Endodermal cell (in vitro differentiated cells): ENCODE measurements at regions not wholly inside any gene's neighbourhood (a gene's known extent, or its start where the extent isn't known, plus 50 kb on each side); places are given as distances from the start of the nearest gene placed in this dataset.

Experiments
- DNase-seq: peaks from one replicate; pipeline ENCODE4 v3.0.0-alpha.2; 2017
- H3K27ac ChIP-seq: 2 replicates; pipeline ENCODE4 v1.5.1; 2013; ENCODE audit warnings: mild to moderate bottlenecking, low read depth, low read length, moderate library complexity
- H3K27me3 ChIP-seq: 2 replicates; pipeline ENCODE4 v1.6.1; 2013; ENCODE audit warnings: mild to moderate bottlenecking, low read length, moderate library complexity; ENCODE audit not compliant: insufficient read depth, control insufficient read depth, poor library complexity, severe bottlenecking
- H3K36me3 ChIP-seq: 2 replicates; pipeline ENCODE4 v1.7.0; 2013; ENCODE audit warnings: mild to moderate bottlenecking, low read length, moderate library complexity; ENCODE audit not compliant: control insufficient read depth, insufficient read depth
- H3K4me1 ChIP-seq: one replicate; pipeline ENCODE4 v1.7.0; 2013; ENCODE audit warnings: low read length; ENCODE audit not compliant: control insufficient read depth, insufficient read depth
- H3K4me3 ChIP-seq: 2 replicates; pipeline ENCODE4 v1.5.1; 2013; ENCODE audit warnings: mild to moderate bottlenecking, low read length, moderate library complexity
- H3K9ac ChIP-seq: 2 replicates; pipeline ENCODE4 v1.6.1; 2013; ENCODE audit warnings: mild to moderate bottlenecking, low read length, moderate library complexity; ENCODE audit not compliant: poor library complexity, severe bottlenecking; ENCODE audit errors: extremely low read depth
- H3K9me3 ChIP-seq: 2 replicates; pipeline ENCODE4 v1.6.1; 2013; ENCODE audit warnings: mild to moderate bottlenecking, low read length, moderate library complexity; ENCODE audit not compliant: control insufficient read depth
- H3K27ac Mint-ChIP-seq: 2 replicates; pipeline ENCODE4 v1.8.0; 2020; ENCODE audit warnings: mixed read lengths
- H3K27me3 Mint-ChIP-seq: 2 replicates; pipeline ENCODE4 v1.8.0; 2021; ENCODE audit warnings: mild to moderate bottlenecking, mixed read lengths; ENCODE audit not compliant: insufficient read depth
- H3K36me3 Mint-ChIP-seq: 2 replicates; pipeline ENCODE4 v1.8.0; 2020; ENCODE audit warnings: low read depth, mixed read lengths
- H3K4me1 Mint-ChIP-seq: 2 replicates; pipeline ENCODE4 v1.8.0; 2020; ENCODE audit warnings: mixed read lengths
- H3K4me3 Mint-ChIP-seq: 2 replicates; pipeline ENCODE4 v1.8.0; 2020; ENCODE audit warnings: mild to moderate bottlenecking, moderate library complexity, mixed read lengths
- H3K9me3 Mint-ChIP-seq: 2 replicates; pipeline ENCODE4 v1.8.0; 2020; ENCODE audit warnings: mild to moderate bottlenecking, mixed read lengths
- WGBS, 2 experiments: methylation state at CpG; one replicate each; pipeline versions ENCODE4 v1.1.5 to v1.1.7; 2013; ENCODE audit warnings: missing lambda C conversion rate in 2 of 2, mixed read lengths in 1 of 2; ENCODE audit not compliant: insufficient coverage in 1 of 2, insufficient read length in 1 of 2; 5-methylcytosine and 5-hydroxymethylcytosine counted together
- TF ChIP-seq, protein P1 (sequence below): fragments of 200-600 bp; sonication (generic); conservative IDR thresholded peaks from 2 replicates; pipeline ENCODE4 v1.5.0; 2021; ENCODE audit warnings: antibody characterized with exemption, mild to moderate bottlenecking

DNA sequence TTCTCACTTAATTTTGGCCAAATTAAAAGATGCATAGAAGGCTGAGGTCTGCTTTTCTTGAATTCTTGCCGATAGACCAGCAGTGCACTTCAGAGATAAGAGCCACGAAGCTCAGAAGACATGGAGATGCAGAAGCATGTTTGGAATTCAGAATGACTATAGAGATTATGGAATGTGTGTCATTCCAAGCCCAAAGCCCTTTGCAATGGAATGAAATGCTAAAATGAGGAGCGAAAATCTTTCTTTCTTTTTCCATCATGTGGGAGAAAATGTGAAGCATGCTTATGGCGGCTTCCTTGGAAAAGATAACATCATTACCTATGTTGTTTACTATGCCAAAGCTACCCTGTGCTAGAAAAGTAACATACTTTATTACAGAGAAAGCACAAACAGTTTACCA lies 257.0 kb upstream of the RNF32 start:
- TF ChIP-seq, protein P1, sequence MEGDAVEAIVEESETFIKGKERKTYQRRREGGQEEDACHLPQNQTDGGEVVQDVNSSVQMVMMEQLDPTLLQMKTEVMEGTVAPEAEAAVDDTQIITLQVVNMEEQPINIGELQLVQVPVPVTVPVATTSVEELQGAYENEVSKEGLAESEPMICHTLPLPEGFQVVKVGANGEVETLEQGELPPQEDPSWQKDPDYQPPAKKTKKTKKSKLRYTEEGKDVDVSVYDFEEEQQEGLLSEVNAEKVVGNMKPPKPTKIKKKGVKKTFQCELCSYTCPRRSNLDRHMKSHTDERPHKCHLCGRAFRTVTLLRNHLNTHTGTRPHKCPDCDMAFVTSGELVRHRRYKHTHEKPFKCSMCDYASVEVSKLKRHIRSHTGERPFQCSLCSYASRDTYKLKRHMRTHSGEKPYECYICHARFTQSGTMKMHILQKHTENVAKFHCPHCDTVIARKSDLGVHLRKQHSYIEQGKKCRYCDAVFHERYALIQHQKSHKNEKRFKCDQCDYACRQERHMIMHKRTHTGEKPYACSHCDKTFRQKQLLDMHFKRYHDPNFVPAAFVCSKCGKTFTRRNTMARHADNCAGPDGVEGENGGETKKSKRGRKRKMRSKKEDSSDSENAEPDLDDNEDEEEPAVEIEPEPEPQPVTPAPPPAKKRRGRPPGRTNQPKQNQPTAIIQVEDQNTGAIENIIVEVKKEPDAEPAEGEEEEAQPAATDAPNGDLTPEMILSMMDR, result no peak
- H3K27me3 ChIP-seq, result no peaks in the 10 kb centered on the region
- Mint-ChIP-seq H3K27me3 (no peaks in the 10 kb centered on the region), H3K9me3 (no peaks in the 10 kb centered on the region), H3K36me3 (no peaks in the 10 kb centered on the region), H3K4me3 (no peak overlapping the region), H3K27ac (no peak overlapping the region), H3K4me1 (no peaks in the 10 kb centered on the region)
- H3K9ac ChIP-seq, result no peak overlapping the region
- H3K4me1 ChIP-seq, result no peaks in the 10 kb centered on the region
- no peaks in the 10 kb centered on the region for H3K9me3 ChIP-seq
- no peaks in the 10 kb centered on the region for H3K36me3 ChIP-seq
- H3K4me3 ChIP-seq, result no peak overlapping the region
- 80 to 82% methylated on average over 2 to 4 of the region's 4 CpGs for WGBS, 2 experiments
- no peak for DNase-seq
- no peak overlapping the region for H3K27ac ChIP-seq

DNA sequence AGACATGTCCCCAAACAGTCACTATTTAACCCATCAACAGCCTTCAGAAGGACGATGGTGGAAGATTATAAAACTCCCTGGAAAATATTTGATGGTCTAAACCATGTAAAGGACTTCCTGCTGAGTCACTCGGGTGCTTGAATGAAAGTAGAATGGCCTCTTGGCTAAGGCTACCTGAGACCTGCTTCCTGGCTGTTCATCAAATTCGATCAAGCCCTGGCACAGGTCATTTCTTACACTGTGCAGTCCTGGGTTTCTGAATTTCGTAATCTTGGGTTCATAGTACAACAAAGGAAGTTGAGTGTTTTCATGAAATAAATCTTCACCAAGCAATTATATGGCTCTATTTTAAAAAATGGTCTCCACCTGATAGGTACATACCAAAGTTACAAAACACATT lies 260.3 kb upstream of the RNF32 start:
- 76 to 95% methylated on average over 3 to 4 of the region's 4 CpGs for WGBS, 2 experiments
- no peaks in the 10 kb centered on the region for H3K36me3 Mint-ChIP-seq
- Histone ChIP-seq H3K4me3 (no peak overlapping the region), H3K27ac (no peak overlapping the region), H3K9ac (no peak overlapping the region), H3K36me3 (no peaks in the 10 kb centered on the region), H3K27me3 (no peaks in the 10 kb centered on the region), H3K9me3 (no peaks in the 10 kb centered on the region), H3K4me1 (no peaks in the 10 kb centered on the region)
- TF ChIP-seq, protein P1, result no peak
- H3K27me3 Mint-ChIP-seq, result no peaks in the 10 kb centered on the region
- no peaks in the 10 kb centered on the region for H3K9me3 Mint-ChIP-seq
- H3K4me1 Mint-ChIP-seq, result no peaks in the 10 kb centered on the region
- no peak overlapping the region for H3K27ac Mint-ChIP-seq
- DNase-seq, result no peak
- H3K4me3 Mint-ChIP-seq, result no peak overlapping the region

- H3K27me3 Mint-ChIP-seq, result no peaks in the 10 kb centered on the region
- Histone ChIP-seq H3K9me3 (no peaks in the 10 kb centered on the region), H3K4me3 (no peak overlapping the region), H3K9ac (no peak overlapping the region), H3K27ac (no peak overlapping the region), H3K4me1 (no peaks in the 10 kb centered on the region), H3K36me3 (no peaks in the 10 kb centered on the region), H3K27me3 (no peaks in the 10 kb centered on the region)
- no peak overlapping the region for H3K27ac Mint-ChIP-seq
- no peaks in the 10 kb centered on the region for H3K36me3 Mint-ChIP-seq
- WGBS, 2 experiments, result 76 to 80% methylated on average over 11 to 14 of the region's 14 CpGs
- TF ChIP-seq, protein P1, result no peak
- H3K4me1 Mint-ChIP-seq, result no peaks in the 10 kb centered on the region
- no peaks in the 10 kb centered on the region for H3K9me3 Mint-ChIP-seq
- no peak for DNase-seq
- H3K4me3 Mint-ChIP-seq, result no peak overlapping the region
These were observed 261.1 kb upstream of the RNF32 start for GRCh38 chr7:156379324-156380070.
